ENCODE measurements at regions not wholly inside any gene's neighbourhood (a gene's known extent, or its start where the extent isn't known, plus 50 kb on each side); places are given as distances from the start of the nearest gene placed in this dataset.
"Not testable (repeated sequence)": the region's sequence is repeated elsewhere in the genome, so short reads cannot be mapped to it uniquely, and the experiment has no call there.

DNA sequence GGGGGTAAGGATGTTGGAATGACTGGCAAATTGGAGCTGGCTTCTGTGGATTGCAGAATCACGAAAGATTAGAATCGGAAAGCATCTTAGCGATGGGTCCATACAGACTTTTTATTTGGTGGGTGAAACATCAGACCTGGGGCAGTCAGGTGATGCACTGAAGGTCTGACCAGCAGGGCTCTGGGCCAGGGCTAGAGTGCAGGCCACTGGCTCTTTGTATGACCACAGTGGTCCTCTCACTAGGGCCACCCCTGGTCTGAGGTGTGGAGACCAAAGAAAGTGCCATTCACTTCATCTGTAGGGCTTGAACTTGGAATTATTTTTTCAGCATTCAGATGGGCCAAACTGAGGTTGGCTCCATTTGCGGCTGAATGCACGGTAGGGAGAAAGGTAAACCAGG, 306.4 kb downstream of the RPS6KC1 start:
- no peaks in the 10 kb centered on the region for H3K4me1 ChIP-seq
- no peak overlapping the region for H3K27ac ChIP-seq
- DNase-seq (ENCODE audit: extremely low spot score in 2 of 2), result no peak
- H3K4me3 ChIP-seq, result no peak overlapping the region
- no peaks in the 10 kb centered on the region for H3K27me3 ChIP-seq
- intact Hi-C loops (cut with DNase I), result no loop called here
- no peaks in the 10 kb centered on the region for H3K9me3 ChIP-seq
- no peaks in the 10 kb centered on the region for H3K36me3 ChIP-seq
- TF ChIP-seq POLR2A (IDR thresholded peaks at IDR 0.05), result no peak
- TF ChIP-seq CTCF (IDR thresholded peaks at IDR 0.05), result no peak
- no peak for TF ChIP-seq POLR2AphosphoS5 (IDR thresholded peaks at IDR 0.05; ENCODE audit: insufficient read depth in 1 of 2, low read depth in 1 of 2)

GRCh38 chr1:213358368-213358767, 307.3 kb downstream of the RPS6KC1 start:
- H3K27me3 ChIP-seq; H3K9me3 ChIP-seq; H3K27ac ChIP-seq; DNase-seq (ENCODE audit: extremely low spot score in 2 of 2); H3K36me3 ChIP-seq; H3K4me1 ChIP-seq; intact Hi-C loops (cut with DNase I); H3K4me3 ChIP-seq: not testable (repeated sequence)

GRCh38 chr1:213362598-213362997, 311.6 kb downstream of the RPS6KC1 start:
- no peak overlapping the region for H3K4me3 ChIP-seq
- H3K27me3 ChIP-seq, result no peaks in the 10 kb centered on the region
- H3K4me1 ChIP-seq, result no peaks in the 10 kb centered on the region
- TF ChIP-seq CTCF (IDR thresholded peaks at IDR 0.05) (no peak), POLR2A (IDR thresholded peaks at IDR 0.05) (no peak), POLR2AphosphoS5 (IDR thresholded peaks at IDR 0.05; ENCODE audit: insufficient read depth in 1 of 2, low read depth in 1 of 2) (no peak)
- no peak overlapping the region for H3K27ac ChIP-seq
- intact Hi-C loops (cut with DNase I), result no loop called here
- H3K36me3 ChIP-seq, result no peaks in the 10 kb centered on the region
- H3K9me3 ChIP-seq, result no peaks in the 10 kb centered on the region
- DNase-seq (ENCODE audit: extremely low spot score in 2 of 2), result no peak

- intact Hi-C loops (cut with DNase I), result no loop called here
- Histone ChIP-seq H3K27me3 (no peaks in the 10 kb centered on the region), H3K9me3 (no peaks in the 10 kb centered on the region), H3K4me1 (no peaks in the 10 kb centered on the region), H3K4me3 (no peak overlapping the region), H3K27ac (no peak overlapping the region), H3K36me3 (no peaks in the 10 kb centered on the region)
- TF ChIP-seq POLR2AphosphoS5 (IDR thresholded peaks at IDR 0.05; ENCODE audit: insufficient read depth in 1 of 2, low read depth in 1 of 2) (no peak), POLR2A (IDR thresholded peaks at IDR 0.05) (no peak), CTCF (IDR thresholded peaks at IDR 0.05) (no peak)
- DNase-seq (ENCODE audit: extremely low spot score in 2 of 2), result no peak
Measured at GRCh38 chr1:213366141-213366831, 315.2 kb downstream of the RPS6KC1 start.

- Histone ChIP-seq H3K27ac (no peak overlapping the region), H3K36me3 (no peaks in the 10 kb centered on the region), H3K4me1 (no peaks in the 10 kb centered on the region), H3K4me3 (no peak overlapping the region), H3K27me3 (no peaks in the 10 kb centered on the region), H3K9me3 (no peaks in the 10 kb centered on the region)
- intact Hi-C loops (cut with DNase I), result no loop called here
- TF ChIP-seq POLR2A (IDR thresholded peaks at IDR 0.05) (no peak), CTCF (IDR thresholded peaks at IDR 0.05) (no peak), POLR2AphosphoS5 (IDR thresholded peaks at IDR 0.05; ENCODE audit: insufficient read depth in 1 of 2, low read depth in 1 of 2) (no peak)
- no peak for DNase-seq (ENCODE audit: extremely low spot score in 2 of 2)
Measured at GRCh38 chr1:213369465-213369864, 318.4 kb downstream of the RPS6KC1 start.
